ENCODE measurements at regions not wholly inside any gene's neighbourhood (a gene's known extent, or its start where the extent isn't known, plus 50 kb on each side); places are given as distances from the start of the nearest gene placed in this dataset.
"Not testable (repeated sequence)": the region's sequence is repeated elsewhere in the genome, so short reads cannot be mapped to it uniquely, and the experiment has no call there.

DNA sequence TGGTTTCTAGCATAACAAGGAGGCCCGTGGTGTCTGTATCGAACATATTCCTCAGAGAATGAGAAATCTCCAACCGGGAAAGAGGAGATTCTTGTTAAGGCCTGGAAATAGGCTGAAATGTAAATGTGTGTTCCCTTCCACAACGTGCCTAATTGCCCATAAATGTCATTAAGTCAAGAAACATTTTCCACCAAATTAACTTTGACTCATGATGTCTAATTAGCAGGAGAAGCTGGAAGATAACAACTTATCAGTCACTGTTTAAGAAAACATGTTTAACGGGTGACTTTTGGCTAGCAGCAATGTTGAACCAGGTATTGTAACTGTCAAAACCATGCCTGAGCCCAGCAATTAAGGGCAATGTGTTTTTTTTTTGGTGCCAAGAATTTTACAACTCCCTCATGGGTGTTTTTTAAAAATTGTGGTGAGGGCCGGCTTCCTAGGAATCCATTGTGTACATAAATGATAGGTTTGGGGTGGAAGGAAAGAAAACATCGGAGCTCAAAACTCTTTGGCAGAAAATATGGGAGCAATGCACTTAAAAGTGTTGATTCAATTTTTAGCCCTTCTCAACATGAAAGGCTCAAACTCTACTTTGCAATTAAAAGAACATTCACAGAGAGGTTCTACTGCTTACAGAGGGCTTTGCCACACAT is 67.0 kb downstream of the OLIG1 start:
- Mint-ChIP-seq H3K4me3 (no peak overlapping the region), H3K27me3 (peaks cover 20 to 37% (median 25%) of the 10 kb centered on the region in 3 donors), H3K4me1 (no peaks in the 10 kb centered on the region), H3K9me3 (no peaks in the 10 kb centered on the region), H3K36me3 (no peaks in the 10 kb centered on the region), H3K27ac (no peak overlapping the region)
- ATAC-seq (ENCODE audit: low read depth in 2 of 2) (no peak), DNase-seq (no peak)

GRCh38 chr21:33139084-33139483 is 69.1 kb downstream of the OLIG1 start:
- Mint-ChIP-seq H3K36me3 (no peaks in the 10 kb centered on the region), H3K4me1 (no peaks in the 10 kb centered on the region), H3K9me3 (peaks cover 0 to 2% (median 0%) of the 10 kb centered on the region in 7 donors), H3K27me3 (peaks cover 13 to 44% (median 32%) of the 10 kb centered on the region in 3 donors), H3K27ac (no peak overlapping the region), H3K4me3 (peak overlapping the region in 1 of 8 donors; percentile 30)
- DNase-seq = no peak
- no peak for ATAC-seq (ENCODE audit: low read depth in 2 of 2)

GRCh38 chr21:33140288-33140687 is 70.3 kb downstream of the OLIG1 start:
- Mint-ChIP-seq H3K4me3 (no peak overlapping the region), H3K27me3 (peaks cover 14 to 55% (median 43%) of the 10 kb centered on the region in 3 donors), H3K36me3 (no peaks in the 10 kb centered on the region), H3K4me1 (no peaks in the 10 kb centered on the region), H3K27ac (no peak overlapping the region), H3K9me3 (peaks cover 0 to 2% (median 0%) of the 10 kb centered on the region in 7 donors)
- ATAC-seq (ENCODE audit: low read depth in 2 of 2) = no peak
- no peak for DNase-seq

DNA sequence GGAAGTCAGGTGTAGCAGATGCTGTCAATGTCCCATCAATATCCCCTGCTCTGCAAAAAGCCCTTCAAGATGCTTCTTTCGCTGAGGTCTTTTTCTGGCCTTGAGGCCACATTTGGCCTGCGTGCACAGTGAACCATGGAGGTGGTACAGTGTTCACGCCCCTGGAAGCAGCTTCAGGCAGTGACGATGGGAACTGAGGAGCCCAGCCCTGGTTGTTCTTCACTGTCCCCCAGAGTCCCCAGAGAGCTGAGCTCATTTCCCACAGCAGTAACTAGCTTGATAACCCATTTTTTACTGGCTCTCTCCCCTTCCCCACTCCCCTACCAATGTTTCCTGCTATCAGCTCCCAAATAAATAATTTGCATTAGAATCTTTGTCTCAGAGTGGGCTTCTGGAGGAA is 76.5 kb downstream of the OLIG1 start:
- peaks cover 29 to 75% (median 44%) of the 10 kb centered on the region in 3 donors for H3K27me3 Mint-ChIP-seq

GRCh38 chr21:33149181-33149580 is 79.2 kb downstream of the OLIG1 start:
- DNase-seq (no peak), ATAC-seq (ENCODE audit: low read depth in 2 of 2) (no peak)
- Mint-ChIP-seq H3K4me3 (no peak overlapping the region), H3K36me3 (no peaks in the 10 kb centered on the region), H3K27me3 (peaks cover 41 to 81% (median 52%) of the 10 kb centered on the region in 3 donors), H3K9me3 (no peaks in the 10 kb centered on the region), H3K27ac (peak overlapping the region in 1 of 6 donors; percentile 62), H3K4me1 (peaks cover 6 to 10% (median 8%) of the 10 kb centered on the region in 3 donors)

More for the DNA sequence above, 76.5 kb downstream of the OLIG1 start:
- DNase-seq = no peak
- Mint-ChIP-seq H3K36me3 (no peaks in the 10 kb centered on the region), H3K27ac (no peak overlapping the region), H3K4me1 (no peaks in the 10 kb centered on the region), H3K9me3 (peaks cover 0 to 2% (median 0%) of the 10 kb centered on the region in 7 donors), H3K4me3 (no peak overlapping the region)
- no peak for ATAC-seq (ENCODE audit: low read depth in 2 of 2)

DNA sequence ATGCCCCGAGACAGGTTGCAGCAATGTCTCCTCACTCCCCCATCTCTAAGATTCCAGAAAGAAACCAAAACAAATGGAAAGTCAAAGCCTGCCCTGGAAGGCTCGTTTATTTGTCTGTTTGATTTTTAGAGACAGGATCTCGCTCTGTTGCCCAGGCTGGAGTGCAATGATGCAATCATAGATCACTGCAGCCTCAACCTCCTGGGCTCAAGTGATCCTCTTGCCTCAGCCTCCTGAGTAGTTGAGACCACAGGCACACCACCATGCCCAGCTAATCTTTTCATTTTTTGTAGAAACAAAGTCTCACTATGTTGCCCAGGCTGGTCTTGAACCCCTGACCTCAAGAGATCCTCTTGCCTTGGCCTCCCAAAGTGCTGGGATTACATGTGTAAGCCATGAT is 78.8 kb upstream of the IFNAR2 start:
- H3K4me3 Mint-ChIP-seq; ATAC-seq (ENCODE audit: low read depth in 2 of 2); H3K9me3 Mint-ChIP-seq; H3K27ac Mint-ChIP-seq; H3K36me3 Mint-ChIP-seq; DNase-seq: not testable (repeated sequence)
- Mint-ChIP-seq H3K4me1 (peaks cover 6 to 10% (median 8%) of the 10 kb centered on the region in 3 donors), H3K27me3 (peaks cover 37 to 75% (median 46%) of the 10 kb centered on the region in 3 donors)

GRCh38 chr21:33151941-33152731 is 77.6 kb upstream of the IFNAR2 start:
- Mint-ChIP-seq H3K9me3 (peaks cover 0 to 4% (median 0%) of the 10 kb centered on the region in 7 donors), H3K27me3 (peaks cover 31 to 66% (median 56%) of the 10 kb centered on the region in 3 donors), H3K4me3 (peak overlapping the region in 5 of 8 donors; percentile 9 to 54 (median 38)), H3K27ac (peak overlapping the region in 1 of 6 donors; percentile 69), H3K36me3 (no peaks in the 10 kb centered on the region), H3K4me1 (peaks cover 6 to 10% (median 8%) of the 10 kb centered on the region in 3 donors)
- no peak for DNase-seq
- no peak for ATAC-seq (ENCODE audit: low read depth in 2 of 2)

DNA sequence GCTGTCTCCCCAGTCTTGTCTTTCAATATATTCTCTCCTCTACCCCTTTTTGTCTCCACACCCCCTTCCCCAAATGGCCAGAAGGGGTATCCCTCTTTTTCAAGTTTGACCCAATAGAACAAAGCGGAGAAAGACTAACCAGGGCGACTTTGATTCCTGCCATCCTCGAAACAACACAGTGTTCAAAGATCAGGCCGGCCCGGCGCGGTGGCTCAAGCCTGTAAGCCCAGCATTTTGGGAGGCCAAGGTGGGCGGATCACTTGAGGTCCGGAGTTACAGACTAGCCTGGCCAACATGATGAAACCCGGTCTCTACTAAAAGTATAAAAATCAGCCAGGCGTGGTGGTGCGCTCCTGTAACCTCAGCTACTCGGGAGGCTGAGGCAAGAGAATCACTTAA is 77.0 kb upstream of the IFNAR2 start:
- Mint-ChIP-seq H3K9me3 (peaks cover 0 to 4% (median 0%) of the 10 kb centered on the region in 7 donors), H3K27ac (no peak overlapping the region), H3K4me3 (peak overlapping the region in 1 of 8 donors; percentile 9), H3K4me1 (peaks cover 6 to 10% (median 8%) of the 10 kb centered on the region in 3 donors), H3K36me3 (no peaks in the 10 kb centered on the region), H3K27me3 (peaks cover 32 to 69% (median 62%) of the 10 kb centered on the region in 3 donors)
- DNase-seq = no peak
- ATAC-seq (ENCODE audit: low read depth in 2 of 2) = no peak

DNA sequence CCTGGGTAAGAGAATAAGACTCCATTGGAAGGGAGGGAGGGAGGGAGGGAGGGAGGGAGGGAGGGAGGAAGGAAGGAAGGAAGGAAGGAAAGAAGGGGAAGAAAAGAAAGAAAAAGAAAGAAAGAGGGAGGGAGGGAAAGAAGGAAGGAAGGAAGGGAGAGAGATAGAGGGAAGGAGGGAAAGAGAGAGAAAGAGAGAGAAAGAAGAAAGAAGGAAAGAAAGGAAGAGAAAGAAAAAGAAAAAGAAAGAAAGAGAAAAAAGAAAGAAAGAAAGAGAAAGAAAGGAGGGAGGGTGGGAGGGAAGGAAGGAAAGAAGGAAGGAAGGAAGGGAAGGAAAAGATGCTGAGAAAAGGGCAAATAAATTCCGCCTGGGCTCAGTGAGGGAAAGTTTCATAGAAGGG is 74.7 kb upstream of the IFNAR2 start:
- Mint-ChIP-seq H3K27me3 (peaks cover 38 to 83% (median 80%) of the 10 kb centered on the region in 3 donors), H3K9me3 (peaks cover 5 to 20% (median 14%) of the 10 kb centered on the region in 7 donors), H3K27ac (no peak overlapping the region), H3K36me3 (peaks cover 6 to 16% of the 10 kb centered on the region in 2 donors), H3K4me3 (no peak overlapping the region), H3K4me1 (peaks cover 6 to 10% (median 8%) of the 10 kb centered on the region in 3 donors)
- DNase-seq (no peak), ATAC-seq (ENCODE audit: low read depth in 2 of 2) (no peak)

DNA sequence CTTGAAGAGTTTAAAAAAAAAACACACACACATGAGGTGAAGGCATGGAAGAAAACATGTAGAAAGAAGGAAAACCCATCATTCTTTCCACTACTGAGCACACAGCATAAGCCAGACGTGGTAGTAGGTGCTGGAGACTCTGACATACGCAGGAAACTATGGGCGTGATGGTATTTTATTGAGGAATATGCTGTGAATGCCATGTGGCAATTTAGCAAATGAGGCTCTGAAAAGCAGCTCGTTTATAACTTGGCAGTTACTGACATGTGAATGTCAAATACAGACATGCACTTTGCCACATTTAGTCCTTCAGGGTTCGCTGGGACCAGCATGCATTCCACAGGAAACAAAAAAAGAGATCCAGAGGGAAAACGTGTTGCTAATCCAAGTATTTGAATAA is 74.3 kb upstream of the IFNAR2 start:
- peaks cover 6 to 16% of the 10 kb centered on the region in 2 donors for H3K36me3 Mint-ChIP-seq
- peaks cover 6 to 10% (median 8%) of the 10 kb centered on the region in 3 donors for H3K4me1 Mint-ChIP-seq
- H3K27ac Mint-ChIP-seq = no peak overlapping the region
- DNase-seq = no peak
- ATAC-seq (ENCODE audit: low read depth in 2 of 2) = no peak
- H3K27me3 Mint-ChIP-seq = peaks cover 39 to 86% (median 80%) of the 10 kb centered on the region in 3 donors
- no peak overlapping the region for H3K4me3 Mint-ChIP-seq
- peaks cover 5 to 20% (median 14%) of the 10 kb centered on the region in 7 donors for H3K9me3 Mint-ChIP-seq

DNA sequence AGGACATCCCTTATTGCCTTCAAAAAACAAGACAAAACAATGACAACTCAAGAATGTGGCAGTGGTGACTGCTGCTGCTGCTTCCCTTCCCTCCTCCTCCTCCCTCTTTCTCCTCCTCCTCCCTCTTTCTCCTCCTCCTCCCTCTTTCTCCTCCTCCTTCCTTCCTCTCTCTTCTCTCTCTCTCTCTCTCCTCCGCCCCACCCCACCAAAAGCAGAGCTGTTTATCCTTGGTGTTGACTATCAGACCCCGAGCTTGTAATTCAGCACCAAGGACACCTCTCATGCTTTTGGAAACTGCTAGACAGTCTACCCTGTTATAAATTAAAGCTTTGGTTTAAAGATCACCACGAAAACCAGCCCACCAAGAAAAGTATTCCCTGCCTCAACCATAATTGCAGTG is 72.4 kb upstream of the IFNAR2 start:
- Mint-ChIP-seq H3K27ac (no peak overlapping the region), H3K4me1 (peaks cover 0 to 4% (median 2%) of the 10 kb centered on the region in 3 donors), H3K4me3 (peak overlapping the region in 1 of 8 donors; percentile 3), H3K27me3 (peaks cover 37 to 87% (median 75%) of the 10 kb centered on the region in 3 donors), H3K36me3 (peaks cover 6 to 16% of the 10 kb centered on the region in 2 donors), H3K9me3 (peaks cover 5 to 20% (median 14%) of the 10 kb centered on the region in 7 donors)
- DNase-seq = no peak
- no peak for ATAC-seq (ENCODE audit: low read depth in 2 of 2)

GRCh38 chr21:33158654-33159053 is 71.1 kb upstream of the IFNAR2 start:
- ATAC-seq (ENCODE audit: low read depth in 2 of 2) (no peak), DNase-seq (no peak)
- H3K36me3 Mint-ChIP-seq = peaks cover 6 to 16% of the 10 kb centered on the region in 2 donors
- no peak overlapping the region for H3K27ac Mint-ChIP-seq
- peaks cover 5 to 20% (median 14%) of the 10 kb centered on the region in 7 donors for H3K9me3 Mint-ChIP-seq
- H3K4me1 Mint-ChIP-seq = no peaks in the 10 kb centered on the region
- no peak overlapping the region for H3K4me3 Mint-ChIP-seq
- H3K27me3 Mint-ChIP-seq = peaks cover 32 to 78% (median 65%) of the 10 kb centered on the region in 3 donors

- Mint-ChIP-seq H3K27me3 (peaks cover 41 to 68% (median 64%) of the 10 kb centered on the region in 3 donors), H3K9me3 (peaks cover 5 to 20% (median 16%) of the 10 kb centered on the region in 7 donors), H3K36me3 (peaks cover 6 to 16% of the 10 kb centered on the region in 2 donors), H3K4me3 (no peak overlapping the region), H3K4me1 (no peaks in the 10 kb centered on the region), H3K27ac (peak overlapping the region in 1 of 6 donors; percentile 5)
- ATAC-seq (ENCODE audit: low read depth in 2 of 2) (no peak), DNase-seq (no peak)
These were observed 67.2 kb upstream of the IFNAR2 start for GRCh38 chr21:33162436-33162951.

Measured in naive B cell (primary cell).